Retina (tissue), 1 donor: ENCODE measurements at regions not wholly inside any gene's neighbourhood (a gene's known extent, or its start where the extent isn't known, plus 50 kb on each side); places are given as distances from the start of the nearest gene placed in this dataset.

Experiments used
- DNase-seq: peaks from one replicate; pipeline ENCODE4 v3.0.0-alpha.2; 2016

DNA sequence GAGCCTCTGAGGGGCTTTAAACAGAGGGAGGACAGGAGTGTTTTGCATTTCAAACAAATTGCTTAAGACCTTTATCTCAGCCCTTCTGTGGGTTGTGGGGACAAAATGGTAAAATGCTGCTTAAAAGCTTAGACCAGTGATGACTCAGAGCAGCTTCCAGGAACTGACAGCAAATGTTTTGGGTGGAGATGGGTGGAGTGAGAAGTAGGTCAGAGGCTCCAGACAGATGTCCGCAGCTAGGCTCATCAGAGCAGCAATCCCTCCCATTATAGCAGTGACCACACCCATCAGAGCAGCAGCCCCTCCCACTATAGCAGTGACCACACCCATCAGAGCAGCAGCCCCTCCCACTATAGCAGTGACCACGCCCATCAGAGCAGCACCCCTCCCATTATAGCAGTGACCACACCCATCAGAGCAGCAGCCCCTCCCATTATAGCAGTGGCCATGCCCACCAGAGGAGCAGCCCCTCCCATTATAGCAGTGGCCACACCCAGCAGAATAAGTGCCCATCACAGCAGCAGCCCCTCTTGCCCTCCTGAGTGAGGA, 532.2 kb downstream of the MATN1 start:
- no peak for DNase-seq

DNA sequence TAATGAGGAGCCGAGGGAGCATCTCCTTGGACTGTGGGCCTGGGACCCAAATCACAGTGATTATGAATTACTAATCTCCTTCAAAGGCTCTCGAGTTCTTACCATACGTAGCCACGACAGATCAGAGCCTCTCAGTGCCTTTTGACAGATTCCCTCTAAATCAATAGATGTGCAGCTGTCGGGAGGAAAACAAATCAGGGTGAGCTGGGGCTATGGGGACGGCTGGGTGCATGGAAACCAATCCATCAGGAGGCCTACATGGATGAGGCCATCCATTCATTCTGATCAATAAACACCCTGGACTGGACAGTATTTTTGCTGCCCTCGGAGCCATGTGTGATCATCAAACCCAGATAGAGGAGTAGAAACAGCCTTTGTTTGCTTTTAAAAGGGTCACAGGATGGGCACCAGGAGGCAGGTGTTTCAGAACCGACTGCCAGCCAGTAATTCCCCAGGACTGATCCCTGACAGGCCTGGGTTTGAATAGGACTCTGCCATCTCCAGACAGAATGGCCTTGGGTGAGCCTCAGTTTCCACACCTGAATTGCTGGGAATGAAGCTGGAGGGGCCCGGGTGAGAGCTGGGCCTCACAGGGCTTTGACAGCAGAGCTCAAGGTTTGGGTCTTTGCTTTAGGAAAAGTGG, 532.8 kb downstream of the MATN1 start:
- DNase-seq: peak; percentile 65

DNA sequence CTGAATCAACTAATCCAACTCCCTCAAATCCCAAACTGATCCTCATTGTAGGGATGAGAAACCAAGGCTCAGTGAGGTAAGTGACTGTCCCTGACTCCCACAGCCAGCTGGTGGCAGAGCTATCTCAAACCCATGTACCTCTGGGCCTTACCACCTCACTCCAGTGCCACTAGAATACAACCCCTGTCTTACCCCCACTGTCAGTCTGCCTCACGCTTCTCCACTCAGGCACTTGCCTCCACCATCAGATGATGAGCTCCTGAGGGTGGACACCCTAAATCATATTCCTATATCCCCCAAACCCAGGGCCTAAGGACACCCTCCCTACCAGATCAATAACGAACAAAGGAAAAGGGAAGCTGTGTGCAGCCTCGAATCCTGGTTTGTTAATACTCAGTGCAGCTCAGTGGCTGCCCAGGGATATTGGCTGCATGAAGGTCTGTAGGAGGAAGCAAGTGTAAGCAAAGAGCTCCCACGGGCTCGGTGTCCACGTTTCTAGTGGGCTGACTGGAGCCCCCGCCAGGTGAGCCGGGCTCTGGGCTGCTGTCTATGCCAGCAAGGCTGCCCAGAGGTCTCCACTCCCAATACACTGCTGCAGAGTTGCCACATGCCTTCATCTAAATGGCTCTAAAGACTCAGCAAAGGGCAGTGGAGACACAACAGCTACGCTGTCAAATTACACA, 533.4 kb downstream of the MATN1 start:
- DNase-seq: peak; percentile 61

DNA sequence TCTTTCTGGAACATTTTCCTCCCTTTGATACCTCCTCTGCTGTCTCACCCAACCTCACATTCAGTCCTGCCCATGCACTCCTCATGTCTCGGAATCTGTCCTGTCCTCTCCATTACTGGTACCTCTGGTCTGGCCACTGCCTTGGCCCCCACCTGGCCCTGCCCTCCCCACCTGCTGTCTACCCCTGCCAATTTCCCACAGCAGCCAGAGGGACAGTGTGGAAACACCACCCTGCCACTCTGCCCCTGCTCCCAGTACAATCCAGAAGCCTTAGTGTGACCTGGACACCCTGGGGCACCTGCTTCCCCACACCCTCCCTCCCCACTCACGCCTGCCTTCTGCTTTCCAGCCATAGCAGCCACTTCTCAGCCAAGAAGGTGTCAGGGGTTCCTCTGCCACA, 534.4 kb downstream of the MATN1 start:
- no peak for DNase-seq

DNA sequence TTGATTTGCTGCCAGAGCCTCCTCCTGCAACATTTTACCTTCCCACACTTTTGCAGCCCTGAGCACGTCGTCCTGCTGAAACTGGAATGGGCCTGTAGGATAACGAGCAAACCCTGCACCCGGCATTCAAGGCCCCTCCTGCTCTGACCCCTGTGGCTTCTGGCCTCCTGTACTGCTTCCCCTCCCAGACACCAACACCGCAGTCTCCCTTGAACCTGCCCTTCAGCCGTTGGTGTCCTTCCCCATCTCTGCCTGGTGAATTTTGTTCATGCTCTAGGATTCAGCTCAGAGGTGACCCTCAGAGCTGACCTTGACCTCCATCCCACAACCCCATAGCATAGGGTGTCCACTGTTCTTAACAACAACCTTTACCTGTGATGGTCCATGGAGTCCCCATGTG, 535.1 kb downstream of the MATN1 start:
- DNase-seq: no peak

DNA sequence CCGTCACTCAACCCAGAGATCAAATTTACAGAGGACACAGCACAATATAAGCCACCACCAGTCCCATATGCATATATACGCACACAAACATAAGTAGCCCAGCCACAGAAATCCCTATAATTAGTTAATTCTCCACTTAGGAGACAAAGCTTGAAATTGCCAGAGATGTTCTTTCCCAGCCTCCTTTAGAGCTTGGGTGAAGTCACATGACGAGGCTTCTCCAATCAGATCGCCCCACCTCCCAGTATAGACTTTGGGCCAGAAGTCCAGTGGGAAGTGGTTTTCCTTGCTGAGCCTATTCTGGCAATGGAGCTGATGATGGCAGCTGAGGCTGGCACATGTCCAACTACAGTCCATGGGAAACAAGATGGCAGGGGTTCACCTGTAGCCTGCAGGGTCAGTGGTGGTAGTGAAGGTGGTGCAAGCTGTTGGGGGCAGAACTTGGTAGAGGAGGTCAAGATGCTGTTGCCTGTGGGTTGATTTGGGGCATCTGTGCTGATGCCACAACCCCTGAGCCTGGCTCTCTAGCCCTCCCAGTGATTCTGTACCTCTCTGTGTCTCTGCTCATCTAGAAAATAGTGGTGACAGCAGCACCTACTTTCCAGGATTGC, 535.9 kb downstream of the MATN1 start:
- DNase-seq: no peak

DNA sequence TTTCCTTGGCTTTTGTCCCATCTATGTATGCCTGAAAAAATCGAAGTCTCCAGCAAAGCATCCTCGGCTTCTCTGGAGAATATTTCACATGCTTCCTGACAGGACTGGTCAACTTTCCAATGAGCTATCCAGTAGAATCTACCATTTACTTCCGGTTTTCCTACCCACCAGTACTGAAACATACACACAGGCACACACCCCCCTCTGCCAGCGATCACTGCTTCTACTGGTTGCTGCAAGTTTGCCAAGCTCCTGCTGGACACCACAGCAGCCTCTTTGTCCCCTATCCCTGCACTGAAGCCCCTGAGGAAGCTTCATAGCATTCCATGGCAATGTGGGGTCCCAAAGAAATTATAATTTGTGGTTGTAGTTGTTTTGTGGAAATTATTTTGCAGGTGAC, 536.8 kb downstream of the MATN1 start:
- no peak for DNase-seq

DNA sequence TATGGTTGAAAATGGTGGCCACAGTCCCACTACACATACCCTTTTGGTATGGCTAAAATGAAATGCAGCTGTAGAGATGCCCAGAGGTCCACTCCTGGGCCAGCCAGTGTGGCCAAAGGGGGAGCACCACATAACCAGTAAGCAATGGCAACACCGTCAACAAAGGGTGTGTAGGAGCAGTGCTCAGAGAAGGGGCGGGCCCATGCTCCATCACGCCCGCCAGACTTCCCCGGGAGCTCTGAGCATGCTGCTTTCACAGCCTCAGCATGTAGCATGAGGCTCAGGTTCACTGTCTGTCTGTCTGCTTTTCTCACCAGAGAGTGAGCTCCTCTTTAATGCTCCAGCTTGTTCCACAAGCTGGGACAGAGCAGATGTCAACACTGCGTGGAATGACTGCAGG, 537.6 kb downstream of the MATN1 start:
- DNase-seq: no peak

DNA sequence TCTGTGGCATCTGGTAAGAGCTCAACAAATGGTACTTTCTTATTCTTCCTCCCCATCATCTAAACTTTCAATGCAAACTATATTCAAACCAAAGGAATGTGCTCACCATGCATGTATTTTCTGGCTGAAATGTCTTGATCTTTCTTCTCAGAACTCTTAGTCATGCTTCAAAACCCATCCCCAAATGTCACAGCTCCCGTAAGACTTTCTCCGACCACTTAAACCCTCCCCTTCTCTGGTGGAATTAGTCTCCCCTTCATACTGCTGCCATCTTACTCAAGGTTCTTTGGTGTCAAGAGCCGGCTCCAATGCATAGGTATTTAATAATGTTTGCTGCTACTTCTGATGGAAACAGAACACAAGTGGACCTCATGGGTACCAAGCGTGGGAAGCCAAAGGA, 538.1 kb downstream of the MATN1 start:
- DNase-seq: no peak

DNA sequence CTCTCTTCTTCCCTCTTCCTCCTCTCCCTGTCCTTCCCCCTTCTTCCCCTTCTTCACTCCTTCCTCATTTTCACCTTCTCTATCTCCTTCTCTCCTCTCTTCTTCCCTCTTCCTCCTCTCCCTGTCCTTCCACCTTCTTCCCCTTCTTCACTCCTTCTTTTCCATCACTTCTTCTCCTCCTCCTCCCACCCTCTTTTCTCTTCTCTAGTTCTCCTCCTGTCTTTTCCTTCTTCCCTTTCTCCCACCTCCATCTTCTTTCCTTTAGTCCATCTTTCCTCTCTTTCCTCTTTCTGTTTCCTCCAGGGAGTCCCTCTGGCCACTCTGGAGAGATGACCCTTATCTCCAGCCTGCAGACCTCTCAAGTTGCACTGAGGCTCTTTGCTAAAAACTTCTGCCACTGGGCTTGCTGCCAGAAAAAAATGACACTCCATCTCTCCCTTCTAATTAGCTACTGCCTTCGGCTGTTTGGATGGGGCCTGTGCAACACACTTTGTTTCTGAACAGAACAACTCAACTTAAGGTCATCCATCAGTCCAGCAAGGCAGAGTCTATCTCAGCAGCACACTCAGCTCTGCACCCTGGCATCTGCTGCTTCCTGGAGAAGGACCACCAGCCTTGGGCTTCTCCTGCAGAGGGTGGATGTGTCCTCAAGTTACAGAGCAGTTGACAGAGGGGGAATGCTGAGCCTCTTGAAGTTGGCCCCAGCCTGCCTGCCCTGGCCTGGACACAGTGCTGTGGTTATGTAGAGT, 538.8 kb downstream of the MATN1 start:
- DNase-seq: no peak

DNA sequence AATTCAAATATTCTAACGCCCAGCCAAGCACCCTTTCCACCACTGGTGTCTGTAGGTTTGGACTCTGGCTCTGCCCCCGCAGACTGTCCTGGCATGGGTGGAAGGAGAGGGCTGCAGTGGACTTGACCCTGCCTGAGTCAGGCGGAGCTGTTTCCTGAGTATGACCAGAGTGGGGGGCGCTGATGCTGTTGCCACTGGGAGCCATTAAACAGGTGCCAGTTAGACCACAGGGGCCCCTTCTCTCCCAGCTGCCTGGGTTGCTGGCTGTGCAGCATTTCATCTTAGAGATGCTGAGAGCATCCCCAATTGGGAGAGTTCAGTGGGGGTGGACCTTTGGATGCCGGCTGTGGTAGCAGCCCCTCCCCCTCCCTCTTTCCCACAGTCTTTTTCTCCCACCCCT, 539.5 kb downstream of the MATN1 start:
- no peak for DNase-seq

DNA sequence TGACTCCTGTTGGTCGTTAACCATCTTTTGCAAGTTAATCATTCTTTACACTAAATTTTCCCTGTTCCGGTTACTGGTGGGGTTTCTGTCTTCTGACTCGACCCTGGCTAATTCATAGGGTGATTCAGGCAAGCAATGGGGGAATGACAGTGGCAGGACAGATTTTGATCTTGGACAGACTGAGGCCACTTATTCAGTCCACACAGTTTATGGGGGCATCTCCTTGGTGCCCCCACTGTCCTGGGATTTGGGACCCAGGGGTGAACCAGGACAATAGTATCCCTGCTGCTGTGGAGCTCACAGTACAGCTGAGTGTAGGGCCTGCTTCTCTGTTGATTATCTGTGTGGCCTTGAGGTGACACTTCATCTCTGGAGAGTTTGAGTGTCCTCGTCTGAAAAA, 540.4 kb downstream of the MATN1 start:
- no peak for DNase-seq

DNA sequence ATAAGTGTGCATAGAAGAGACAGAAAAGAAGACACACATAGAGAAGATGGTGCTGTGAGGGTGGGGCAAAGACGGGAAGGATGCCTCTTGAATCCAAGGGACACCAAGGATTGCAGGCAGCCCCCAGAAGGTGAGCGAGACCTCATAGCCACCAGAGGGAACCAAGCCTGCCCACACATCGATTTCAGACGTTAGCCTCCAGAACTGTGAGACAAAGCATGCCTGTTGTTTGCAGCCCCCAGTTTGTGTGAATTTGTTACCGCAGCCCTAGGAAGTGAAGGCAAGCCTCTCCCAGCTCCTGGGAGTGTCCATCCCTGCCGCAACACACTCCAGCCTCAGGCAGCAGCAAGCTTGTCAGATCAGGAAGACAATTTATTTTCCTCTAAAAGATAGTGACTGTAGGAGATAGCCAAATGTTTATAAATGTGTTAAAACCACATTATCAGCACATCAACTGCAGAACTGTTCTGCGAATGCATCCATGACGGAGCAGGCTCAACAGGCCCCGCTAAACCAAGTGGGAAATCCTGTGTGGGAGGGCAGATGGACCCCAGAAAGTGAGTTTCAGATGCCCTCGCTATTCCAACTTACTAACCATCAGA, 543.3 kb downstream of the MATN1 start:
- no peak for DNase-seq

DNA sequence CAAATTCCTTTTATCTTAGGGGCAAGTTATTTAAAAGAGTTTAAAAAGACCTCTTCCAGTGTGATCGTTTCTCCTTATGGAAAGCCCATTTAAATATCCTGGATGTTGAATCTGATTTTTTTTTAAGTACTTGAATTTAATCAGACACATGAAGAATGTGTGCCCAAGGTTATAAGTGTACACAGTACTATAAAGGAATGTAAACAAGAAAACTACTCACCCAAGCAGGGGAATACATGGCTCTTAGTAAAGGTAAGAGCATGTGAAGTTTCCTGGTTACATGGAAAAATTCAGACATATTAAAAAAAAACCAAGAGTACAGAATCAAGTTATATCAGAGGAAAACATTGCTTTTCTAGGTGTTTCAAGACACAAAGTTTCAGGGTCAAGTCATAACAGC, 546.9 kb downstream of the MATN1 start:
- no peak for DNase-seq

DNA sequence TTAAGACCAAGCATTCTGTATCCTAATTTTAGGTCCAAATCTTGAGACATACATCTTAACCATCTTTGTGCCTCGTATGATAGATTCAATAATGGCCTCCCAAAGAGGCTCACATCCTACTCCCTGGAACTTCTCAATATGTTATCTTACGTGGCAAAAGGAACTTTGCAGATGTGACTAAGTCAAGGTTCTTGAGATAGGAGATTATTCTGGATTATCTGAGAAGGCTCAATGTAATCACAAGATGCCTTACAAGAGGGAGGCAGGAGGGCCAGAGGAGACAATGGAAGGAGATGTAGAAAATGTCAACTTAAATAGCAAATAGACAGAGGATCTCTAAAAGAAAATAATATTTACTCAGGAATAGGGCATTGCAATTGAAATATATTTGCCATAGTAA, 548.9 kb downstream of the MATN1 start:
- no peak for DNase-seq

DNA sequence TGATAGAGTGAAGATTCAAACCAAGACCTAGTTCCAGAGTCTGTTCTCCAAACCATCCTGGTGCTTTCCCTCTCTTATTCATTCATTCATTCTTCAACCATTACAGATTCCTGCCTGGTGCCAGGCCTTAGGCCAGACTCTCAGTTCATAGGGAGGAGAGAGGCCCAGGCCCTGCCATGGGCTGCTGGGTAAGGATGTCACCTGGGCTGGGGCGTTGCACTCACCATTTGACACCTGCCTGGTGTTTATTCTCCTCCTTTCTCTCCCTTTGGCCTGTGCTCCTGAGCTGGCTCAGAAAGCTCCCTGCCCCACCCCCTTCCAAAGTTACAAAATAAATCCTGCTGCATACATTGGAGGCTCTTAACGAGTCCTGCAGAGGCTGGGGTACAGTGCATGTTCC, 549.8 kb downstream of the MATN1 start:
- DNase-seq: no peak

DNA sequence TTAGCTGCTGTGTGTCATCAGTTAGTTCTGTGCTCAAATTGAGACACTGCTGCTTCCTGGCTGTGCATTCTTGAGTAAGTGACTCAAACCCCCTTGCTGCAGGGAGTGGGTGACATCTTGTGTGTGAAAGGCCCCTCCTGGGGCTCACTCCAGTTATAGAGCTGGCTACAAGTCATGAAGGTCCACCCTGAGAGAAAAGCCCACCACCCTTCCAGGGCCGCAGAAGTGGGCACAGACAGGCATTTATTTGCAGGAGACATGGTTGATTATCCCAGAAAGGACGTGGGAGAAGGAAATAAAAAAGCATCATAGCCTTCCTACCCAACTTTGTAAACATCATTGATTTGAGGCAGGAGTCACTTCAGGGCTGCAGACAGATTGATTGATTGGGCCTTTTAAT, 550.6 kb downstream of the MATN1 start:
- DNase-seq: no peak

DNA sequence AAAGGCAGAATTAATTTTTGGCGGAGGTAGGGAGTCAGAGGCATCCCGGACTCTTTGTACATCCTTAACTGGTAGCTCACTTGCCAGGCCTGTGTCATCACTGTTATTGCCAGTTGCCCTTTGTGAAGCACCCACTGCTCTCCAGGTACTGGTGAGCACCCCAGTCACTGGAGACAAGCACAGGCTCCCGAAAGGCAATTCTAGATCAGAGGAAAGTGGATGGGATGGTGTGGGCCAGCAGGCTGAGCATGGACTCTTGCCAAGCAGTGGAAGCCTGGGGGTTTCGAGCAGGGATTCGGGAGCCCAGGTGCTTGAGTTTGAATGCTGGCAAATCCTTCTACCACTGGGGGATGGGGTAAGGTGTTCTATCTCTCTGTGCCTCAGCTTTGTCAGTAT, 551.1 kb downstream of the MATN1 start:
- DNase-seq: no peak

DNA sequence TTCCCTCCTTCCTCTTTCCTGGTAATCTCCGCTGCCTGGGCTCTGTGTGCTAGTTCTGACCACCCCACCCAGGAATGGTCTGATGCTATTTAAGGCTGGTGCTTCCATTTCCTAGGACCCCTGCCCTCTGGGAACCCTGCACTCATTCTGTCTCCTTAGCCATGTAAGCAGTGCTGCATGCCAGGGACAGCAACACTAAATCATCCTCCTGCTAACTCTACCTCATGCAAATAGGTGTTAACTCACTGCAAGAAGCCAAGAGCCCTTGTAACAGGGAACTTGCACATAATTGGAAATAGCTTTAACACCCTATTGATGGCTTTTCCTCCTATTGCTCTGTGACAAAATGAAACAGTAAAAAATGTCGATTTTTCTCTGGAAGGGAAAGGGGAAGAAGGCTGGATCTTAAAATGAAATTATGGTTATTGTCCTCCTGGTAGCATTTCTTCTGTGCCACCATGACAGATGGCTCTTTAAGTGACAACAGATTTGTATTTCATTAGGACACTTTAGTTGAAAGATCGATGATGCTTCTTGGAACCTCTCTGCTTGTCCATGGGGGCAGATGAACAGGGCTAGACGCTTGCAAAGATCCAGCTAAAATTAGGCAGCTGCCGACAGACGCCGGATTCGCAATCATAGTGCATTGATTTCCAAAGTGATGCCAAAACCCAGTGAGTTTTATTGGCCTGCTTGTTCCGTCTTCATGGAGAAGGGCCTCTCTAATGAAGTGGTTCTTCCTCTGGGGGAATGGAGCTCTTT, 551.7 kb downstream of the MATN1 start:
- DNase-seq: no peak

DNA sequence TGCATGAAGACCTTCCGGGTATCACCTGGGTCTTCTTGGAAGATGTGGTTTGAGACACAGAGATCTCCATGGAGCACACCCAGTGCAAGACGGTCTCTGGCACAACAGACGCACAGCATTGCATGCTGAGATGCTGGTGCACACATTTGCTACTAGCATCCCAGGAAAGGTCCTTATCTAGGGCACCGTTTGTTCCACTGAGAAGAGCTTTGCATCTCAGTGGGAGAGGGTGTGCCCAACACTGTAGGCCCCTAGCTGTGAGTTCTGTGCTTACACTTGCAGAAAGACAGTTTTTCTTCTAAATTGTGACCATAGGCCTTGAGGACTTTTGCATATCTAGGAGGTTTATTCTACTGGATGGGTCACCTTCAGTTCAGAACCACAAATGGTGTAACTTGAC, 554.1 kb downstream of the MATN1 start:
- no peak for DNase-seq

DNA sequence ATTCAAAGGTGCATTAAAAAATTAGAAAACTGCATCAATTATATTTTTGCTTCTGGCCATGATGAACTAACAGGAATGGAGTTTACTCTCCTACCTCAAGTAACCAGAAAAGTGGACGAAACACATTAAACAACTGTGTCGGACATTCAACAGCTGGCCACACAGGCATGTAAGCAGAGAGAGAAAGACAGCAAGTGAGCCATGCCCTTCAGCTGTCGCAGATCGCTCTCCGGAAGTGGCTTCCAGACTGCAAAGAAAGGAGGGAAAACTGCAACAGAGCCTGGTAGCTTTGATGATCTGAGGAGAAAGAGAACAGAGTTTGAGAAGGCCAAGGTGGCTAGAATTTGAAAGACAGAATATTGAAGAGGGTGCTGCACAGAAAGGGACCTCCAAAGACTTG, 557.2 kb downstream of the MATN1 start:
- DNase-seq: no peak

DNA sequence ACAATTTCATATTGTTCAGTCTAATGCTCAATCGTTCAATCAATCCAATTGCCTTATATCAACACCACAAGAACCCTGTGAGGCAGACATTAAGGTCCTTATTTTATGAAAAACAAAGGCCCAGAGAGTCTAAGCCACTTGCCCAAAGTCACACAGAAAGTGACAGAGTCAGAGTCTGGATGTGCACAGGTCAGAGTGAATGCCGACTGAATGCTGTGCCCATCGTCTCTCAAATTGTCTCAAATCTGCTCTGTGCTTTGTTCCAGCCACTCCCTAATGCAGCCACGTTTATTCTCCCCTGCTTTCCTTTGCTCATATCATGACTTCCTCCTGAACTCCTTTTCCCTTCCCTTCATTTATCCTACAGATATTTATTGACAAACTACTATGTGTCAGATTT, 558.3 kb downstream of the MATN1 start:
- no peak for DNase-seq
